Esophagus muscularis mucosa (tissue), 4 donors: ENCODE measurements at regions not wholly inside any gene's neighbourhood (a gene's known extent, or its start where the extent isn't known, plus 50 kb on each side); places are given as distances from the start of the nearest gene placed in this dataset.

Experiments used
- DNase-seq: peaks from one replicate; pipeline ENCODE4 v3.0.0-alpha.2; 2017; ENCODE audit errors: extremely low spot score
- H3K27ac ChIP-seq, 4 donors: fragments of 200-600 bp; sonication (generic); replicated peaks in 1 of 4; 1 replicate in 3 of 4; 2 replicates in 1 of 4; pipeline ENCODE4 v1.5.1; 2016 to 2019; ENCODE audit warnings: mild to moderate bottlenecking in 1 of 4
- H3K27me3 ChIP-seq, 4 donors: fragments of 200-600 bp; sonication (generic); one replicate each; pipeline versions ENCODE4 v1.5.1 to v1.6.0; 2016 to 2019
- H3K36me3 ChIP-seq, 4 donors: fragments of 200-600 bp; sonication (generic); one replicate each; pipeline ENCODE4 v1.5.1; 2016 to 2019
- H3K4me1 ChIP-seq, 4 donors: fragments of 200-600 bp; sonication (generic); one replicate each; pipeline ENCODE4 v1.5.1; 2016 to 2019
- H3K4me3 ChIP-seq, 4 donors: fragments of 200-600 bp; sonication (generic); 1 replicate in 2 of 4; 2 replicates in 2 of 4; pipeline ENCODE4 v1.5.1; 2016 to 2019; ENCODE audit warnings: mild to moderate bottlenecking in 4 of 4, moderate library complexity in 1 of 4
- H3K9me3 ChIP-seq, 4 donors: fragments of 200-600 bp; sonication (generic); 1 replicate in 3 of 4; 2 replicates in 1 of 4; pipeline ENCODE4 v1.5.1; 2016 to 2019
- CTCF ChIP-seq, 3 experiments: fragments of 200-600 bp in 2 of 3; fragments of 450-650 bp in 1 of 3; sonication (generic) in 2 of 3; IDR thresholded peaks; one replicate each; pipeline ENCODE4 v1.5.1; 2017 to 2019; ENCODE audit warnings: antibody characterized with exemption in 3 of 3, mild to moderate bottlenecking in 2 of 3, moderate library complexity in 1 of 3
- EP300 ChIP-seq: sonication (generic); formaldehyde crosslinking; IDR thresholded peaks from one replicate; pipeline ENCODE4 v1.6.1; 2017; ENCODE audit warnings: antibody characterized with exemption
- POLR2A ChIP-seq: fragments of 450-650 bp; IDR thresholded peaks from one replicate; pipeline ENCODE4 v1.6.1; 2017; ENCODE audit warnings: antibody characterized with exemption, moderate library complexity, mild to moderate bottlenecking, low read depth
- POLR2AphosphoS5 ChIP-seq, 2 donors: sonication (generic); formaldehyde crosslinking; IDR thresholded peaks; one replicate each; pipeline ENCODE4 v1.6.1; 2017; ENCODE audit warnings: antibody characterized with exemption in 2 of 2
- WGBS: methylation state at CpG from one replicate; pipeline ENCODE4 v1.1.5; 2018; 5-methylcytosine and 5-hydroxymethylcytosine counted together
- intact Hi-C: fragments of 100-400 bp; cut with DNase I; formaldehyde crosslinking; loops from one replicate; pipeline ENCODE4 v1.15.1; 2023

GRCh38 chr2:146584316-146584715, 1260.5 kb upstream of the ACVR2A start:
- 93% methylated on average over 2 of the region's 2 CpGs for WGBS
- intact Hi-C loops: no loop called here
- Histone ChIP-seq H3K4me3 (no peak overlapping the region), H3K27ac (no peak overlapping the region), H3K36me3 (no peaks in the 10 kb centered on the region), H3K27me3 (no peaks in the 10 kb centered on the region), H3K9me3 (no peaks in the 10 kb centered on the region), H3K4me1 (no peaks in the 10 kb centered on the region)
- DNase-seq: no peak
- TF ChIP-seq EP300: no peak
- no peak for TF ChIP-seq POLR2AphosphoS5 (IDR thresholded peaks at IDR 0.05)
- TF ChIP-seq POLR2A: no peak
- no peak for TF ChIP-seq CTCF (IDR thresholded peaks at IDR 0.05)

DNA sequence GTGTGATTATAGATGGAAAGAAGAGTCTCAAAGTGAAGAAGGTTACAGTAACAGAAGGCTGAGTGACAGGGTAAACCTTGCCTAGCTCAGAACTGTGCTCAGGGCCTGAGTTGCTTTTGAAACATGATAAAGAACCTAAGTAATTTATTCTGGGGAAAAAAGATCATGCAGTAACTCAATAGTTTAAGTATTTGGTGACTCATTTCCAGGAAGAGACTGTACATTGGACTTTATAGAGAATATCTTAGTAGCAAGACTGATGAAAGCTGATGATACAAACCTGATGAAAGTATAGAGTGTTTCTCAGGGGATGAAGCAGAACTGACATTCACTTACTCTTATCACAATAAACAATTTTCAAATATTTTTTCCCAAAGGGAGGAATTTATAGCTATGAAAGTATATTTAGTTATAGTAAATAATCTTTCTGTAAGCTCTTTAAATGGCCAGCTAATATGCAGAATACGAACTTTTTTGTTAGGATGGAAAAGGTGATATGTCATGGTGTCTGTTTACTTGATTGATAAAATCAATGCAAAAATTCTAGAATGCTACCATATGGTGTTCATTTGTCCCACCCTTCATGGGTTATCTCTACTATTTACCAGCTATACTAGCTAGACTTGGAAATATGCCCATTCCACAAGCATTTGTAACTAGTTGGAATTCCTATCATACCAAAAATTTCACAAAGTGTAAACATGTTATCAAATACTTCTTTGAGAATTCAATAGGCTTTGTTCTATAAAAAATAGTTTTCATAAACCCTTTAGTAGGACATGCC, 1265.5 kb upstream of the ACVR2A start:
- Histone ChIP-seq H3K27ac (no peak overlapping the region), H3K27me3 (no peaks in the 10 kb centered on the region), H3K9me3 (no peaks in the 10 kb centered on the region), H3K4me3 (no peak overlapping the region), H3K36me3 (no peaks in the 10 kb centered on the region), H3K4me1 (no peaks in the 10 kb centered on the region)
- TF ChIP-seq POLR2AphosphoS5 (IDR thresholded peaks at IDR 0.05) (no peak), CTCF (IDR thresholded peaks at IDR 0.05) (no peak), POLR2A (no peak), EP300 (no peak)
- WGBS: 74% methylated on average over 1 of the region's 1 CpG
- no peak for DNase-seq
- intact Hi-C loops: no loop called here

DNA sequence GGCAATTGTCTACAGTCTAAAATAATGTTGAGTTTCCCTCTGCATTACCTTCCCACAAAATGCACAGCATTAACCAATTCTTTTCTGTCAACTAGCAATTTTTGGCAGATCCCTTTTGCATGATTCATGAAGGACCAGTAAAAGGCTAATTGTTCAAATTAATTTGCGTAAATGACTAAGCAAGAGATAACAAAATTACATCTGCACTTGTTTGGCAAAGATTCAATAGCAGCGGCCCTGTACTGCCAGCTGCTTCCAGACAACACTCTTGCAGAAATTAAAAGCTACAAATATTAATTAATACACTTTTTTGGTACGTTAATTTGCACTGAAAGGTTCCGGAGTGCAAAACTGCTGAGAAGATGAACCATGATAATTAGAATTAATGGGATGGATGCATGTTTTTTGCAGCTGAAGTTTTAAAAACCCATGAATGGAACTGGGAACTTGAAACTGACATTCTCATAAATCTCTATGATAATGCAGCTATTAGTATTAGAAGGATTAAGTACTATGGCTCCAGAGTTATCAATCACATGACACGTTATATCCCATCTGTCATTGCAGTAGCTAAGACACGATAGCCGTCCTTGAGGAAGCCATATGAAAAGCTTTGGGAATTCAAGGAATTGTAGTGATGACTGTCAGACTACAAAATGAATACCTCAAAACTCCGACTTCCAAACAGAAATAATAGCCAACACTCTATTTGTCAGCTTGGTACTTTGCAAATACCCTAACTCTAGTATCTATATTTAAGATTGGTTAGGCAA, 1268.3 kb upstream of the ACVR2A start:
- no peak overlapping the region for H3K27ac ChIP-seq
- WGBS: 57% methylated on average over 8 of the region's 8 CpGs
- no peaks in the 10 kb centered on the region for H3K27me3 ChIP-seq
- intact Hi-C loops: no loop called here
- no peaks in the 10 kb centered on the region for H3K36me3 ChIP-seq
- no peak overlapping the region for H3K4me3 ChIP-seq
- no peaks in the 10 kb centered on the region for H3K9me3 ChIP-seq
- DNase-seq: no peak
- TF ChIP-seq CTCF (IDR thresholded peaks at IDR 0.05): no peak
- TF ChIP-seq POLR2AphosphoS5 (IDR thresholded peaks at IDR 0.05): no peak
- no peak for TF ChIP-seq POLR2A
- TF ChIP-seq EP300: no peak
- H3K4me1 ChIP-seq: no peaks in the 10 kb centered on the region

DNA sequence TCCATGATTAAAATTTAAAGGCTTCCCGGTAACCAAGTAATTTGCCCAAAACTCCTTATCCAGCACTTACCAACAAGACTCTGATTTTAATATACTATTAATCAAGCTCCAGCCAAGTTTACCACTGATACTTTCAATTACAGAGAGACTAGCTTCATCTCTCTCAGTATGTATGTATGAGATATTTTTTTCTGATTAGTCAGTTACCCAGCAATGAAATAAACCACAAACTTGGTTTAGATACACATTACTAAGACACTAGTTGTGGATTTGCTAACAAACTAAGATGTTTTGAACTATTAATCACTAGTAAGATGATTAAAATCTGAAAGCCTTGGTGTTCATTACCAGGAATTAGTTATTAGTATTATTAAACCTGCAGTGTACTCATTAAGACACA, 1272.2 kb upstream of the ACVR2A start:
- intact Hi-C loops: no loop called here
- Histone ChIP-seq H3K27me3 (no peaks in the 10 kb centered on the region), H3K9me3 (no peaks in the 10 kb centered on the region), H3K27ac (no peak overlapping the region), H3K36me3 (no peaks in the 10 kb centered on the region), H3K4me3 (no peak overlapping the region), H3K4me1 (no peaks in the 10 kb centered on the region)
- no peak for DNase-seq
- WGBS: 86% methylated on average over 1 of the region's 1 CpG
- no peak for TF ChIP-seq POLR2AphosphoS5 (IDR thresholded peaks at IDR 0.05)
- TF ChIP-seq EP300: no peak
- no peak for TF ChIP-seq CTCF (IDR thresholded peaks at IDR 0.05)
- no peak for TF ChIP-seq POLR2A
